B cell (primary cell): ENCODE measurements at regions not wholly inside any gene's neighbourhood (a gene's known extent, or its start where the extent isn't known, plus 50 kb on each side); places are given as distances from the start of the nearest gene placed in this dataset.

Experiments used
- ATAC-seq: fragments of 200-7000 bp; cut with Tn5 transposase; one replicate; pipeline ENCODE4 v1.10.0; 2021; ENCODE audit warnings: low read depth, mild to moderate bottlenecking, moderate number of reproducible peaks, moderate library complexity
- CTCF ChIA-PET: fragments of 350-600 bp; sonication (Branson Sonifier 250); formaldehyde crosslinking; loops from one replicate; lab custom pipeline; 2021; ENCODE audit warnings: antibody characterized with exemption, inconsistent platforms; lab: Charles Lee
- POLR2A ChIA-PET: fragments of 350-600 bp; sonication (Branson Sonifier 250); formaldehyde crosslinking; loops from one replicate; lab custom pipeline; 2021; ENCODE audit warnings: antibody characterized with exemption; lab: Charles Lee
- DNase-seq: peaks from one replicate; pipeline ENCODE4 v3.0.0; 2013
- H2AFZ ChIP-seq: 2 replicates; pipeline ENCODE4 v1.6.1; 2012; ENCODE audit warnings: mild to moderate bottlenecking, low read depth, low read length; ENCODE audit not compliant: insufficient read depth, poor library complexity, severe bottlenecking
- H3K27ac ChIP-seq, 2 donors: 1 replicate in 1 of 2; 2 replicates in 1 of 2; pipeline ENCODE4 v1.5.1; 2012 to 2013; ENCODE audit warnings: low read length in 2 of 2, mild to moderate bottlenecking in 2 of 2, moderate library complexity in 1 of 2
- H3K27me3 ChIP-seq, 4 experiments: fragments of 200-600 bp in 1 of 4; sonication (generic) in 1 of 4; replicated peaks in 1 of 4; 1 replicate in 2 of 4; 2 replicates in 2 of 4; pipeline versions ENCODE4 v1.6.1 to v1.7.0; 2013 to 2016; ENCODE audit warnings: low read length in 3 of 4, mild to moderate bottlenecking in 2 of 4, mixed read lengths in 1 of 4, moderate library complexity in 1 of 4; ENCODE audit not compliant: insufficient read depth in 4 of 4, control insufficient read depth in 3 of 4; ENCODE audit errors: control extremely low read depth in 1 of 4
- H3K36me3 ChIP-seq, 2 experiments: replicated peaks in 1 of 2; 1 replicate in 1 of 2; 2 replicates in 1 of 2; pipeline versions ENCODE4 v1.6.1 to v1.7.1; 2013; ENCODE audit warnings: low read length in 1 of 2; ENCODE audit not compliant: insufficient read depth in 2 of 2, control insufficient read depth in 1 of 2; ENCODE audit errors: control extremely low read depth in 1 of 2, extremely low read depth in 1 of 2
- H3K4me1 ChIP-seq, 2 donors: fragments of 200-600 bp in 1 of 2; sonication (generic) in 1 of 2; 1 replicate in 1 of 2; 2 replicates in 1 of 2; pipeline versions ENCODE4 v1.5.1 to v1.6.1; 2013 to 2017; ENCODE audit warnings: low read length in 2 of 2; ENCODE audit not compliant: control insufficient read depth in 2 of 2, insufficient read depth in 2 of 2
- H3K4me2 ChIP-seq: replicated peaks from 2 replicates; pipeline ENCODE3; 2012; ENCODE audit warnings: mild to moderate bottlenecking, low read depth, low read length; ENCODE audit not compliant: poor library complexity, severe bottlenecking
- H3K4me3 ChIP-seq, 5 experiments: fragments of 200-600 bp in 1 of 5; sonication (generic) in 1 of 5; 1 replicate in 3 of 5; 2 replicates in 2 of 5; pipeline versions ENCODE4 v1.5.1 to v1.7.0; 2011 to 2016; ENCODE audit warnings: low read length in 4 of 5, mild to moderate bottlenecking in 4 of 5, low read depth in 2 of 5, control low read depth in 1 of 5, moderate library complexity in 1 of 5; ENCODE audit not compliant: insufficient read depth in 1 of 5; ENCODE audit errors: control extremely low read depth in 1 of 5, extremely low read depth in 1 of 5
- H3K79me2 ChIP-seq: fragments of 200-600 bp; sonication (generic); one replicate; pipeline ENCODE4 v1.6.0; 2016; ENCODE audit warnings: low read length; ENCODE audit not compliant: control insufficient read depth, insufficient read depth
- H3K9ac ChIP-seq: fragments of 200-600 bp; sonication (generic); 2 replicates; pipeline ENCODE4 v1.6.1; 2017; ENCODE audit warnings: mild to moderate bottlenecking, low read length, moderate library complexity
- H3K9me3 ChIP-seq, 3 donors: one replicate each; pipeline versions ENCODE4 v1.6.1 to v1.7.1; 2013; ENCODE audit warnings: low read length in 2 of 3; ENCODE audit not compliant: control insufficient read depth in 2 of 3, insufficient read depth in 1 of 3; ENCODE audit errors: control extremely low read depth in 1 of 3
- H4K20me1 ChIP-seq: 2 replicates; pipeline ENCODE4 v1.6.0; 2012; ENCODE audit warnings: mild to moderate bottlenecking, low read length; ENCODE audit not compliant: insufficient read depth, control insufficient read depth, poor library complexity, severe bottlenecking
- H3K27ac Mint-ChIP-seq: one replicate; pipeline ENCODE4 v1.8.0; 2021; ENCODE audit warnings: mixed read lengths
- H3K27me3 Mint-ChIP-seq: one replicate; pipeline ENCODE4 v1.8.0; 2021; ENCODE audit warnings: mixed read lengths
- H3K4me1 Mint-ChIP-seq: one replicate; pipeline ENCODE4 v1.8.0; 2021; ENCODE audit warnings: mixed read lengths
- H3K4me3 Mint-ChIP-seq: one replicate; pipeline ENCODE4 v1.8.0; 2021; ENCODE audit warnings: mixed read lengths
- H3K9me3 Mint-ChIP-seq: one replicate; pipeline ENCODE4 v1.8.0; 2022; ENCODE audit warnings: mixed read lengths; ENCODE audit not compliant: insufficient read depth
- EZH2 ChIP-seq: IDR thresholded peaks from 2 replicates; pipeline ENCODE4 v1.6.1; 2012; ENCODE audit warnings: borderline replicate concordance, low read depth, mild to moderate bottlenecking, moderate library complexity, low read length; ENCODE audit not compliant: insufficient read depth, poor library complexity, severe bottlenecking
- WGBS: methylation state at CpG from one replicate; pipeline ENCODE4 v1.1.5; 2013; ENCODE audit warnings: missing lambda C conversion rate; ENCODE audit not compliant: insufficient coverage; 5-methylcytosine and 5-hydroxymethylcytosine counted together
- intact Hi-C: fragments of 100-400 bp; cut with micrococcal nuclease; formaldehyde crosslinking; loops from one replicate; pipeline ENCODE4 v1.10.0; 2022
- TF ChIP-seq, protein P1 (sequence below): fragments of 200-600 bp; IDR thresholded peaks from one replicate; pipeline ENCODE4 v1.8.0; 2022; ENCODE audit warnings: antibody characterized with exemption, mild to moderate bottlenecking

- WGBS, result 58% methylated on average over 4 of the region's 6 CpGs
- POLR2A ChIA-PET, result no interaction called here
- intact Hi-C loops, result no loop called here
- Histone ChIP-seq H3K27ac (no peak overlapping the region), H3K9ac (no peak overlapping the region), H4K20me1 (no peaks in the 10 kb centered on the region), H3K9me3 (no peaks in the 10 kb centered on the region), H3K27me3 (peaks cover 0 to 3% (median 0%) of the 10 kb centered on the region in 4 experiments), H3K36me3 (no peaks in the 10 kb centered on the region), H3K4me3 (no peak overlapping the region), H3K4me1 (no peaks in the 10 kb centered on the region), H2AFZ (no peak overlapping the region), H3K79me2 (no peaks in the 10 kb centered on the region), H3K4me2 (no peak overlapping the region)
- H3K4me1 Mint-ChIP-seq, result no peaks in the 10 kb centered on the region
- H3K27me3 Mint-ChIP-seq, result no peaks in the 10 kb centered on the region
- H3K27ac Mint-ChIP-seq, result no peak overlapping the region
- no peaks in the 10 kb centered on the region for H3K9me3 Mint-ChIP-seq
- TF ChIP-seq, protein P1, sequence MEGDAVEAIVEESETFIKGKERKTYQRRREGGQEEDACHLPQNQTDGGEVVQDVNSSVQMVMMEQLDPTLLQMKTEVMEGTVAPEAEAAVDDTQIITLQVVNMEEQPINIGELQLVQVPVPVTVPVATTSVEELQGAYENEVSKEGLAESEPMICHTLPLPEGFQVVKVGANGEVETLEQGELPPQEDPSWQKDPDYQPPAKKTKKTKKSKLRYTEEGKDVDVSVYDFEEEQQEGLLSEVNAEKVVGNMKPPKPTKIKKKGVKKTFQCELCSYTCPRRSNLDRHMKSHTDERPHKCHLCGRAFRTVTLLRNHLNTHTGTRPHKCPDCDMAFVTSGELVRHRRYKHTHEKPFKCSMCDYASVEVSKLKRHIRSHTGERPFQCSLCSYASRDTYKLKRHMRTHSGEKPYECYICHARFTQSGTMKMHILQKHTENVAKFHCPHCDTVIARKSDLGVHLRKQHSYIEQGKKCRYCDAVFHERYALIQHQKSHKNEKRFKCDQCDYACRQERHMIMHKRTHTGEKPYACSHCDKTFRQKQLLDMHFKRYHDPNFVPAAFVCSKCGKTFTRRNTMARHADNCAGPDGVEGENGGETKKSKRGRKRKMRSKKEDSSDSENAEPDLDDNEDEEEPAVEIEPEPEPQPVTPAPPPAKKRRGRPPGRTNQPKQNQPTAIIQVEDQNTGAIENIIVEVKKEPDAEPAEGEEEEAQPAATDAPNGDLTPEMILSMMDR, result no peak
- TF ChIP-seq EZH2, result no peak
- ATAC-seq (no peak), DNase-seq (no peak)
- CTCF ChIA-PET, result no interaction called here
- H3K4me3 Mint-ChIP-seq, result no peak overlapping the region
These were observed 496.9 kb upstream of the CAMK1G start for GRCh38 chr1:209086486-209087192.

DNA sequence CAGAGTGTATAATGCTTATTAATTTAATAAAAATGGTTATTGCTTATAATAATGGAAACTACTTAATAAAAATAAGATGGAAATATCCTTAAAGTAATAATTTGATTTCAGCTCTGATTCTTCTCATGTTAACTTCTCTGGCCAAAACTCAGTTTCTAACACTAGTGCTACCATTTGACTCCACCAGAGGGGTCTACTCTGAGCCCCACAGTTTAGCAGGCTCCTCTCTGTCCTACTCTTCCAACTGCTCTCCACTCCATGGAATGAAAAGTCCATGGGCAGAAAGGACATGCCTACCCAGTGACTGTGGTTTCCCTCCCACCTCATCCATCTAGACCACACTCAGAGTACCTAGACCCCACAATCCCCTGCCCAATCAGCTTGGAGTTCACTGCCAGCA, 489.1 kb upstream of the CAMK1G start:
- DNase-seq, result no peak
- Histone ChIP-seq H3K79me2 (no peaks in the 10 kb centered on the region), H3K4me2 (no peak overlapping the region), H3K27ac (no peak overlapping the region), H2AFZ (no peak overlapping the region), H3K36me3 (no peaks in the 10 kb centered on the region), H3K4me1 (no peaks in the 10 kb centered on the region), H3K9ac (no peak overlapping the region), H3K27me3 (no peaks in the 10 kb centered on the region), H4K20me1 (no peaks in the 10 kb centered on the region), H3K4me3 (no peak overlapping the region), H3K9me3 (no peaks in the 10 kb centered on the region)
- Mint-ChIP-seq H3K4me1 (no peaks in the 10 kb centered on the region), H3K27ac (no peak overlapping the region), H3K4me3 (no peak overlapping the region), H3K27me3 (no peaks in the 10 kb centered on the region), H3K9me3 (no peaks in the 10 kb centered on the region)
- CTCF ChIA-PET, result no interaction called here
- no peak for ATAC-seq
- POLR2A ChIA-PET, result no interaction called here
- no peak for TF ChIP-seq EZH2
- TF ChIP-seq, protein P1, result no peak
- intact Hi-C loops, result no loop called here
